Mucosa of stomach (tissue), 1 donor: ENCODE measurements at regions not wholly inside any gene's neighbourhood (a gene's known extent, or its start where the extent isn't known, plus 50 kb on each side); places are given as distances from the start of the nearest gene placed in this dataset.
"Not testable (repeated sequence)": the region's sequence is repeated elsewhere in the genome, so short reads cannot be mapped to it uniquely, and the experiment has no call there.

Experiments
- H3K27me3 ChIP-seq: one replicate; pipeline ENCODE4 v1.7.0; 2013; ENCODE audit warnings: mild to moderate bottlenecking, low read length; ENCODE audit not compliant: control insufficient read depth, insufficient read depth
- H3K36me3 ChIP-seq: one replicate; pipeline ENCODE4 v1.7.0; 2013; ENCODE audit warnings: low read length; ENCODE audit not compliant: control insufficient read depth, insufficient read depth
- H3K4me1 ChIP-seq: one replicate; pipeline ENCODE4 v1.7.0; 2013; ENCODE audit warnings: mild to moderate bottlenecking, low read length; ENCODE audit not compliant: control insufficient read depth, insufficient read depth
- H3K4me3 ChIP-seq: one replicate; pipeline ENCODE4 v1.7.0; 2013; ENCODE audit warnings: low read length
- H3K9ac ChIP-seq: one replicate; pipeline ENCODE4 v1.7.0; 2013; ENCODE audit warnings: mild to moderate bottlenecking, low read length, moderate library complexity
- H3K9me3 ChIP-seq: one replicate; pipeline ENCODE4 v1.7.0; 2013; ENCODE audit warnings: mild to moderate bottlenecking, low read length, moderate library complexity; ENCODE audit not compliant: control insufficient read depth
- donor health status: Pancreatic carcinoma.

DNA sequence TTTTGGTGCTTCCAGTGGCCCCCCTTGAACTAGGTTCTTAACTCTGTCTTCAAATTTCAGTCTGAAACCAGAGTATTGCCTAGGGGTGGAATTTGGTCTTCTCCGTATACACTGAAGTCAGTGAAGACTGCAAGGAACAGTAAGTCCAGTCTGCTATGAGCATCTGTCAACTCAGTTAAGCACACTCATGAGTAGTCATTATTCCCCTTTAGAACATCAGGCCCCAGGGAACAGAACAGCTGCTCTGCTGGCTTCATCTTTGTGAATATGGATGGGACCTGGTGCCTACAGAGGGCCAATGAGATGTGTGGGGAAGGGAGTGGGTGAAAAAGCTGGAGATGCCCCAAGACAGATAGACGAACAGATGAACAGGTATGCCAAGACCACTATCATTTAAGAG, 85.2 kb upstream of the PRR23C start:
- no peaks in the 10 kb centered on the region for H3K27me3 ChIP-seq

DNA sequence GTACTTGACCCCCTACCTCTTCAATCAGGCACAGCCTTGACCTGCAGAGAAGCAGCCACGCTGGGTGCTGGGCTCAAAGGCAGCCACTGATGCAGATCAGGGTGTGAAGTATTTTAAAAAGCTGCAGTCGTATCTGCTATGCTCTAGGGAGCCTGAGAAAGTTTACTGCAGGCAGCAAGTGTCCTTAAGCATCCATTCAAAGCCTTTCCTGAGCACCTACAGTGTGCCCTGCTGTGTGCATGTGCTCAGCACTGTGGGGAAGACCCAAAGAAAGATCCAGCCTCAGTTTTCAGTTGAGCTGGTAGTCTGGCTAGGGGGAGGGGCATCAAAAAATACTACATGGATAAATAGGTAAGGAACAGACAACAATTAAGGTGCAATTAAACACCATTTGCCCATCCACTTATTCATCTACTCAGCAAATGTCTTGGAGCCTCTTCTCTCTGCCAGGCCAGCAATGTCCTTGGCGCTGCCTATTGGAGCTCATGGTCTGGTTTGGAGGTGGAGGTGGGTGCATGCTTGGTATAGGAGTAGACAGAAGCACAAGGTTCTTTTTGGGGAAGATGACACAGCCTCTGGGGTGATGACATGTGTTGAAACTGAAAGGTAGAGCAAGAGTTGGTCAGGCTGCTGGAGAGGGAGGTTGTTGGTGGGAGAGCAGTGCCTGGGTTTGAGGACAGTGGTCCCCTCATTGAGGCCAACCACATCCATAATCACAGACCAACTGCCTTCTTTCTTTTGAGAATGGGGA, 85.9 kb upstream of the PRR23C start:
- no peaks in the 10 kb centered on the region for H3K4me1 ChIP-seq
- no peaks in the 10 kb centered on the region for H3K27me3 ChIP-seq
- H3K36me3 ChIP-seq, result no peaks in the 10 kb centered on the region
- no peaks in the 10 kb centered on the region for H3K9me3 ChIP-seq
- H3K4me3 ChIP-seq, result no peak overlapping the region
- no peak overlapping the region for H3K9ac ChIP-seq

More for the DNA sequence above, 85.2 kb upstream of the PRR23C start:
- no peak overlapping the region for H3K4me3 ChIP-seq
- H3K36me3 ChIP-seq, result no peaks in the 10 kb centered on the region
- H3K4me1 ChIP-seq, result no peaks in the 10 kb centered on the region
- H3K9me3 ChIP-seq, result no peaks in the 10 kb centered on the region
- no peak overlapping the region for H3K9ac ChIP-seq

DNA sequence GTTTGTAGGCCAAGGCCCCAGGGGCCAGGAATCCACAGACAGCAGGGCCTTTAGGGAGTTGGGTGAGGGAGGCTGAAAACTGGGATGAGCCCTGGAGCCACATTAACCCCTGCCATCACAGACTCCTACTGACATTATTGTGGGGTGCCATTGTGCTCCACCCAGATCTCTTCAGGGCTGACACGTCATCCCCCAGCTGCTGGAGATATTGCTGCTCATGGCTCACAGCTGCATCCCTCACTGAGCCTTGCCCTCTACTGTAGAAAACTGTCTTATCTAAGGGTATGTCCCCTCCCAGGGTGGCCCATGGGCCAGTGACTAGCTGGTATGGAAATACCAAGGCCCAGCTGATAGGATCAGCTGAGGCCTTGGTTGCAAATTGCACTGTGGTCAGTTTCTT, 87.3 kb upstream of the PRR23C start:
- H3K4me1 ChIP-seq, result no peaks in the 10 kb centered on the region
- no peak overlapping the region for H3K9ac ChIP-seq
- H3K27me3 ChIP-seq, result no peaks in the 10 kb centered on the region
- H3K9me3 ChIP-seq, result no peaks in the 10 kb centered on the region
- H3K36me3 ChIP-seq, result no peaks in the 10 kb centered on the region
- H3K4me3 ChIP-seq, result no peak overlapping the region

DNA sequence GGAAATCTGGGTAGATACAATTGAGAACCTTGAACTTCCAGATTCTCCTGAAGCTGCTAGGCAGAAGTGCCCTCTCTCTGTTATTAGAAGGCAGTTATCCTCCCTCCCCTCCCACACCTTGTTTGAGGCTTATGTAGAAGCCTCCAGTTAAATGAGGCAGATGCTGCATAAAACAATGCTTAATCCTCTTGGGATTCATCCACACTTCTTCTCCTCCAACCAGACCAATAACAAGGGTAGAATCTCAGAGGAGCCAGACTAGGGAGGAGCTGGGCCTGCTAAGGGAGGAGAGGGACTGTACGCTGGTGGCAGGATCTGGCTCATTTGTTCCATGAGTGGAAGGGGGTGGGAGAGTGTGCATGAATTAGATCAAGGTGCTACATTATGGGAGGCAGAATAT, 88.3 kb upstream of the PRR23C start:
- H3K27me3 ChIP-seq, result no peaks in the 10 kb centered on the region
- no peak overlapping the region for H3K4me3 ChIP-seq
- no peaks in the 10 kb centered on the region for H3K36me3 ChIP-seq
- H3K4me1 ChIP-seq, result no peaks in the 10 kb centered on the region
- no peaks in the 10 kb centered on the region for H3K9me3 ChIP-seq
- H3K9ac ChIP-seq, result no peak overlapping the region

DNA sequence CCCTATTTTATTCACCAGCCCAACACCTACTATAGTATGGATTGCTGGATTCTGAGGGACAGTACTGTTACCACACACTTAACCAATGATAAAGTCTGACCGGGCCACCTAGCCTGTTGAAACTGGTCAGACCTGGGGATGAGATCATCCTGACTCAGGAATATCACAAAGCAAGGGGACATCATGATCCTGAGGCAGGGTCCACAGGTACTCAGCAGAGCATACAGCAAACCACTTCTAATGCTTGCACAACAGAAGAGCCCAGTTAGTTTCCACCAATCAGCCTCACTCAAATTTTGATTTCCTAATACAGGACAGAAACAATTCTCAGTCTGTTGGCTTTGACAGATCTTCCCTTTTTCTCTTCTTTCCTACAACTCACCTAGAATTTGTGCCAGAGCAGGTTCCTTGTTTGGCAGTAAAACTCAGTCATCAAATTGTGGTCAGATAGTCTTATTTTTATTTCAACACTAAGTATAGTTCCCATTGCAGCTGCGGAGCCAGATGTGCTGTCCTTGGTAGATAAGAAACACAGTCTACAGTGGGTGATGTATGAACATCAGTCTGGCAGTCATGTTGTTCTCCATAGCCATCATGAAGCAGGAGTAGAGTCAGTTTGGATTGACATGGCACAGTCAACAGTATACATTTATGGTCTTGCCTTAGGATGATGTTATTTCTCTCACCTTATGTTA, 90.1 kb upstream of the PRR23C start:
- no peaks in the 10 kb centered on the region for H3K27me3 ChIP-seq
- H3K9me3 ChIP-seq, result no peaks in the 10 kb centered on the region
- no peaks in the 10 kb centered on the region for H3K4me1 ChIP-seq
- no peaks in the 10 kb centered on the region for H3K36me3 ChIP-seq
- no peak overlapping the region for H3K4me3 ChIP-seq
- no peak overlapping the region for H3K9ac ChIP-seq

DNA sequence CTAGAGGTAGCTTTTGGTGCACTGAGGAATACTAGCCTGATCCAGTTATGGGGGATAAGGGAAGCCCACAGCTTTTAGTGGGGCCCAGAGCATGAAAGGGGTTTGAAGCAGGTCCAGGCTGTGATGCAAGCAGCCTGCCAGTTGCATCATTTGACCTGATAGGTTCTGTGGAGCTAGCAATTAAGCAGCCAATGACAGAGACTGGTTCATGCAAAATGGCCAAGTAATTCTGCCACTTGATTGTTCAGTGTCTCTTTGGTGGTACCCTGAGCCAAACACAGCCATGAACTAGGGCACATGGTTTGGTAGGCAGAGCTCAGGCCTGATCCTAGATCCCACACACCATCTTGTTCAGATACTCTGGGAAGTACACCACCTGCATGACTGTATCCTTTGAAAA, 91.0 kb upstream of the PRR23C start:
- no peak overlapping the region for H3K9ac ChIP-seq
- H3K4me3 ChIP-seq, result no peak overlapping the region
- H3K36me3 ChIP-seq, result no peaks in the 10 kb centered on the region
- no peaks in the 10 kb centered on the region for H3K4me1 ChIP-seq
- no peaks in the 10 kb centered on the region for H3K9me3 ChIP-seq
- no peaks in the 10 kb centered on the region for H3K27me3 ChIP-seq

DNA sequence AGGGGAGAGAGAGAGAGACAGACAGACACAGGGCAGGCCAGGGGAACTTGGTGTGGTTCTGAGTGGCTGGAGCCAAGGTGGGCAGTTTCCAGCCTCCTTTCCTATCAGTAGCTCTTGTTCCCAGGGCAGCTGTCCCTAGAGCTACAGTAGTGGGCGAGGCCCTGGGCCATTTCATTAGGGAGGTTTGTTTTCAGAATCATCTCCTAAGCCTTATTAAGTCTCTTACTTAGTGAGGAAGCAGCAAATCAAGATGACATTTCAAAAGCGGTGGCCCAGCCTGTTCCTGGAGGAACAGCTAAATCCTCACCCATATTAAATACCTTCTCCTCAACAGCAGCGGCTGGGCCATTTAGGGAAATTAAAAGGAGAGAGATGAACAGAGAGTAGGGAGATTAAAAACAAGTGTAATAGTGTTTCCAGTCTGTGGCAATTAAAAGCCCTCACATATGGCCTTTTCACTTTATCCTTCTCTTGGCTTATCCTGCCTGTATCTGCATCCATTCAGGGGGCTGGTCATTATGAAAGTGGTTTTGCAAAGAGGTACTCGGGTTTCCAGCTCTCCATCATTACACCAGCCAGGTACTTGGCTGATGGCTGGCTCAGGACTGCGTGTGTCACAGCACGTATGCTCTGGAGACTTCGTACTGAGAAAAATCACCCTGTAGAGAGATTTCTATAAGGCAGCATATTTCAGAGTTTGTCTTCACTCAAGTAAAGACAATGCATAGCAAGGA, 91.9 kb upstream of the PRR23C start:
- H3K4me3 ChIP-seq, result no peak overlapping the region
- H3K36me3 ChIP-seq, result no peaks in the 10 kb centered on the region
- no peaks in the 10 kb centered on the region for H3K27me3 ChIP-seq
- H3K4me1 ChIP-seq, result no peaks in the 10 kb centered on the region
- H3K9me3 ChIP-seq, result no peaks in the 10 kb centered on the region
- no peak overlapping the region for H3K9ac ChIP-seq

DNA sequence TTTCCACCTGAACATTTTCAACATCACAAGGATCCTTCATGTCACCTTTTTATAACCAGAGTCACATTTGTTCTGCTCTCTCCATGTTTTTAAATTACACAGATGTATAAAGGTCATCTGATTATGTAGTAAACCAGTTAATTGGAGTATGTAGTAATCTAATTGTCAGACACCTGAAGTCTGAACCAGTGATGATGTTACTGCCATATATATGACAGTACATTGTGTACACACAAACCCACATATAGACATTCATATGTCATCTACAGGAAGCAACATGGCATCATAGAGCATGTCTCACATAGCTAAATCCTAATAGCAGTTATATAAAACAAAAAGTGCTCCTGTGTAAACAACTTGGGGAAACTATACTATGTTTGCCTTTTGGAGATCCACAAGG, 95.9 kb upstream of the PRR23C start:
- no peaks in the 10 kb centered on the region for H3K27me3 ChIP-seq
- H3K4me3 ChIP-seq, result no peak overlapping the region
- H3K9me3 ChIP-seq, result no peaks in the 10 kb centered on the region
- no peak overlapping the region for H3K9ac ChIP-seq
- H3K36me3 ChIP-seq, result no peaks in the 10 kb centered on the region
- no peaks in the 10 kb centered on the region for H3K4me1 ChIP-seq

DNA sequence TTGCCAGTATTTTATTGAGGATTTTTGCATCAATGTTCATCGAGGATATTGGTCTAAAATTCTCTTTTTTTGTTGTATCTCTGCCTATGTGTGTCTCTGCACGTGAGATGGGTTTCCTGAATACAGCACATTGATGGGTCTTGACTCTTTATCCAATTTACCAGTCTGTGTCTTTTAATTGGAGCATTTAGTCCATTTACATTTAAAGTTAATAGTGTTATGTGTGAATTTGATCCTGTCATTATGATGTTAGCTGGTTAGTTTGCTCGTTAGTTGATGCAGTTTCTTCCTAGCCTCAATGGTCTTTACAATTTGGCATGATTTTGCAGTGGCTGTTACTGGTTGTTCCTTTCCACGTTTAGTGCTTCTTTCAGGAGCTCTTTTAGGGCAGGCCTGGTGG, 101.3 kb upstream of the PRR23C start:
- H3K9ac ChIP-seq, H3K27me3 ChIP-seq, H3K4me3 ChIP-seq, H3K9me3 ChIP-seq, H3K4me1 ChIP-seq, H3K36me3 ChIP-seq: not testable (repeated sequence)

DNA sequence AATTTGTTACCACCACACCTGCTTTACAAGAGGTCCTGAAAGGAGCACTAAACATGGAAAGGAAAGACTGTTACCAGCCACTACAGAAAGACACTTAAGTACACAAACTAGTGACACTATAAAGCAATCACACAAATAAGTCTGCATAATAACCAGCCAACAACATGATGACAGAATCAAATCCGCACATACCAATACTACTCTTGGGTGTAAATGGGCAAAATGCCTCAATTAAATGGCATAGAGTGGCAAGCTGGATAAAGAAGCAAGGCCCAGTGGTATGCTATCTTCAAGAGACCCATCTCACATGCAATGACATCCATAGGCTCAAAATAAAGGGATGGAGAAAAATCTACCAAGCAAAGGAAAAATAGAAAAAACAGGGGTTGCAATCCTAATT, 106.8 kb upstream of the PRR23C start:
- Histone ChIP-seq H3K4me1 (no peaks in the 10 kb centered on the region), H3K27me3 (no peaks in the 10 kb centered on the region), H3K4me3 (no peak overlapping the region), H3K9me3 (no peaks in the 10 kb centered on the region), H3K36me3 (no peaks in the 10 kb centered on the region), H3K9ac (no peak overlapping the region)

DNA sequence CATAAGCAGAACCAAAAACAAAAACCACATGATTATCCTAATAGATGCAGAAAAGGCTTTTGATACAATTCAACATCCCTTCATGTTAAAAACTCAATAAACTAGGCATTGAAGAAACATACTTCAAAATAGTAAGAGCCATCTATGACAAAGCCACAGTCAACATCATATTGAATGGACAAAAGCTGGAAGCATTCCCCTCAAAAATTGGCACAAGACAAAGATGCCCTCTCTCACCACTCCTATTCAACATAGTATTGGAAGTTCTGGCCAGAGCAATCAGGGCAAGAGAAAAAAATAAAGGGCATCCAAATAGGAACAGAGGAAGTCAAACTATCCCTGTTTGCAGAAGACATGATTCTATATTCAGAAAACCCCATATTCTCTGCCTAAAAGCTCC, 108.7 kb upstream of the PRR23C start:
- not testable (repeated sequence) for H3K4me1 ChIP-seq, H3K9ac ChIP-seq, H3K36me3 ChIP-seq, H3K4me3 ChIP-seq, H3K27me3 ChIP-seq, H3K9me3 ChIP-seq

DNA sequence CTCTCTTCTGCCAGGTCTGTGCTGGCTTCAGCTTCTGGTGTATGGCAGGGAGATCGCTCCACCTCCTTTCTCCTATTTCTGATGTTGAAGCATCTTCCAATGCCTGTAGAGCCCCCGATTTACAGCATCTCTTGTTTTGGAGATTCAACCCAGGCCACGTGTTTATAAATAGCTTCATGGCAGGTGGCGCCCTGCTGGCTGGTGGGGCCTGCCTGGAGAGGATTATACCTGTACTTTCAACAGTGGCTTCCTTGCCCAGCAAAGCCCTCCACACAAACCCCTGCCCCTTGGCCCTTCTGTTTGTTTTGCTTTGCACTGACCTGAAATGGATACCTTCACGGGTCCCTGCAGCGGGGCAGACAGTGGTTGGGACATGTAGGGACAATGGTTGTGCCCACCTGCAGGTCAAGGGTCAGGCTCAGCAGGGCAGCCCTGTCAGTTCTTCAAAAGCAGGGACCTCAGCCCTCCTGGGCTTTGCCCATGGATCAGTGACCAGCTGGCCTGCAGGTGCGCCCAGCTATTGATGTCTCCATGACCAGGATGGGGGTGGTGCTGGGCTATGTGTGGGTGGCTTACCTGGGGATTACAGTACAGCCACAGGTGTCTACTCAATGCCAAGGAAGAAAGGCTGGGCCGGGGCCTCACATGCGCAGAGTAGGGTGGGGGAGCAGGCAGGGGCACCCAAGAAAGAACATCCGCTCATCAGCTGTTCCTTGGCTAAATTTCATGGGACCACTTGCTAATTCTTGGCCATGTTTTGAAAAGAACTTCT, 112.7 kb upstream of the PRR23C start:
- no peak overlapping the region for H3K9ac ChIP-seq
- no peak overlapping the region for H3K4me3 ChIP-seq
- H3K9me3 ChIP-seq, result no peaks in the 10 kb centered on the region
- H3K27me3 ChIP-seq, result no peaks in the 10 kb centered on the region
- H3K4me1 ChIP-seq, result no peaks in the 10 kb centered on the region
- H3K36me3 ChIP-seq, result no peaks in the 10 kb centered on the region
